Body of pancreas (tissue), 4 donors: ENCODE measurements at regions not wholly inside any gene's neighbourhood (a gene's known extent, or its start where the extent isn't known, plus 50 kb on each side); places are given as distances from the start of the nearest gene placed in this dataset.

Source experiments
- ATAC-seq: fragments of 150-250 bp; one replicate; pipeline ENCODE4 v1.9.1; 2016
- DNase-seq, 4 donors: peaks; one replicate each; pipeline ENCODE4 v3.0.0-alpha.2; 2019
- H3K27ac ChIP-seq, 4 donors: fragments of 200-600 bp; sonication (generic); 1 replicate in 3 of 4; 2 replicates in 1 of 4; pipeline versions ENCODE4 v1.5.1 to v1.6.1; 2016 to 2019; ENCODE audit warnings: mild to moderate bottlenecking in 1 of 4, mixed read lengths in 1 of 4, moderate library complexity in 1 of 4
- H3K27me3 ChIP-seq, 2 donors: fragments of 200-600 bp; sonication (generic); one replicate each; pipeline ENCODE4 v1.6.0; 2016; ENCODE audit warnings: mild to moderate bottlenecking in 1 of 2
- H3K36me3 ChIP-seq, 2 donors: fragments of 200-600 bp; sonication (generic); replicated peaks in 1 of 2; 2 replicates each; pipeline ENCODE4 v1.5.1; 2016; ENCODE audit warnings: low read depth in 2 of 2; ENCODE audit not compliant: insufficient read depth in 1 of 2
- H3K4me1 ChIP-seq: fragments of 200-600 bp; sonication (generic); one replicate; pipeline ENCODE4 v1.6.0; 2016
- H3K4me3 ChIP-seq, 2 donors: fragments of 200-600 bp; sonication (generic); 1 replicate in 1 of 2; 2 replicates in 1 of 2; pipeline ENCODE4 v1.5.1; 2016 to 2019
- H3K9me3 ChIP-seq, 3 donors: fragments of 200-600 bp; sonication (generic); 1 replicate in 2 of 3; 2 replicates in 1 of 3; pipeline ENCODE4 v1.5.1; 2016
- POLR2A ChIP-seq, 3 donors: fragments of 450-650 bp; IDR thresholded peaks; one replicate each; pipeline ENCODE4 v1.6.1; 2016; ENCODE audit warnings: antibody characterized with exemption in 3 of 3, mild to moderate bottlenecking in 2 of 3
- WGBS, 2 donors: methylation state at CpG; one replicate each; pipeline ENCODE4 v1.1.5; 2017; 5-methylcytosine and 5-hydroxymethylcytosine counted together
- intact Hi-C: fragments of 100-400 bp; cut with DNase I; formaldehyde crosslinking; loops from one replicate; pipeline ENCODE4 v1.15.1; 2023
- TF ChIP-seq, protein P1 (sequence below), 7 experiments: fragments of 450-650 bp in 4 of 7; fragments of 200-600 bp in 3 of 7; sonication (generic) in 3 of 7; IDR thresholded peaks; one replicate each; pipeline ENCODE4 v1.5.1; 2016 to 2019; ENCODE audit warnings: antibody characterized with exemption in 7 of 7

DNA sequence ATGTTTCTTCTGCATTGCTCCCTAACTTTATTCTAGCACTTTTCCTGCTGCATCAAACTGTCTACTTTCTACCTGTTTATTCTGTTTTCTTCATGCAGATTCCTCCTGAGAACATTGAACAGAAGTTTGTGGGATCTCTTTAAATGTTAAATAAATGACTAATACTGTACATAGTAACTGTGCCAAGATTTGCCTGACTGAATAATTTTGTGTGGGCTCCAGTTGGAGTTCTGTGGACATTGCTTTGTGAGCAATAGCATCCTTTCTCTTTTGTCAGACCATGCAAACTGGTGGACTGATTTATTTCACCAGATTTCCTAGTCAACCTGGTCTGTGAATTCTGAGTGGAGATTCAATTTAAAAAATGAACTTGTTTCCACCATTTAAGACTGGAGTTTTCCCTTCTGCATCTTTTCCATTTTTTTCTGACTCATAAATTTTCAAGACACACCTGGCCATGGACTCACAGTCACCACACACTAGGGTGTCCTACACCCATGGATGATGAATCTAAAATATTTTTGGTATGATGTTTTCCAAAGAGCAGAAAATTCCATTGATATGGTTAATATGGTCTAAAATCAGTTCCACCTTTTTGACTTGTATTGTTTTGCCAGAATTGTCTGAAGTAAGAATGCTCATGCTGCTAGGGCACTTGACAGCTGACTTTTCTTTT is 140.7 kb upstream of the SPAG17 start:
- H3K4me1 ChIP-seq = peaks cover 38% of the 10 kb centered on the region

DNA sequence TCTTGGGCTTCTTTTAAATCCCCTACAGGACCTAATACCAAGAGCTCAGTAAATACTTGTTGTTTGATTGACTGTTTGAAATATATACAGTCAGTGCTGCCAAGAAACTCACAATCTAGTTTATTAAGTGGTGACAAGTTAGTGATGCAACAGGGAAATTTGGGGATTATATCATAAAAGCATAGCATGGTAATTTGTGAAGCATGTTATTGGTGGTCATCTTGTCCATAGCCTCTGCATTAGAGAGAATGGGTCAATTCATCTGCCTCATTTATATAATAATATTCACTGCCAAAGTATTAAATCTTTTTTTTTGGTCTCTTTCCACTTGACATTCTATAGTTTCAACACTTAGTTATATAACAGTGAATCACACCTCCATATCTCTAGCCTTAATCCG is 138.2 kb upstream of the SPAG17 start:
- Histone ChIP-seq H3K36me3 (no peaks in the 10 kb centered on the region), H3K4me3 (no peak overlapping the region), H3K4me1 (peaks cover 38% of the 10 kb centered on the region), H3K9me3 (no peaks in the 10 kb centered on the region), H3K27ac (no peak overlapping the region), H3K27me3 (no peaks in the 10 kb centered on the region)
- intact Hi-C loops = no loop called here
- 0% methylated on average over 1 of the region's 1 CpG for WGBS, 2 donors
- no peak for TF ChIP-seq POLR2A (IDR thresholded peaks at IDR 0.05)
- DNase-seq (no peak), ATAC-seq (no peak)

More for the DNA sequence above, 140.7 kb upstream of the SPAG17 start:
- Histone ChIP-seq H3K36me3 (no peaks in the 10 kb centered on the region), H3K27me3 (no peaks in the 10 kb centered on the region), H3K4me3 (no peak overlapping the region), H3K27ac (no peak overlapping the region), H3K9me3 (no peaks in the 10 kb centered on the region)
- TF ChIP-seq, protein P1, sequence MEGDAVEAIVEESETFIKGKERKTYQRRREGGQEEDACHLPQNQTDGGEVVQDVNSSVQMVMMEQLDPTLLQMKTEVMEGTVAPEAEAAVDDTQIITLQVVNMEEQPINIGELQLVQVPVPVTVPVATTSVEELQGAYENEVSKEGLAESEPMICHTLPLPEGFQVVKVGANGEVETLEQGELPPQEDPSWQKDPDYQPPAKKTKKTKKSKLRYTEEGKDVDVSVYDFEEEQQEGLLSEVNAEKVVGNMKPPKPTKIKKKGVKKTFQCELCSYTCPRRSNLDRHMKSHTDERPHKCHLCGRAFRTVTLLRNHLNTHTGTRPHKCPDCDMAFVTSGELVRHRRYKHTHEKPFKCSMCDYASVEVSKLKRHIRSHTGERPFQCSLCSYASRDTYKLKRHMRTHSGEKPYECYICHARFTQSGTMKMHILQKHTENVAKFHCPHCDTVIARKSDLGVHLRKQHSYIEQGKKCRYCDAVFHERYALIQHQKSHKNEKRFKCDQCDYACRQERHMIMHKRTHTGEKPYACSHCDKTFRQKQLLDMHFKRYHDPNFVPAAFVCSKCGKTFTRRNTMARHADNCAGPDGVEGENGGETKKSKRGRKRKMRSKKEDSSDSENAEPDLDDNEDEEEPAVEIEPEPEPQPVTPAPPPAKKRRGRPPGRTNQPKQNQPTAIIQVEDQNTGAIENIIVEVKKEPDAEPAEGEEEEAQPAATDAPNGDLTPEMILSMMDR (IDR thresholded peaks at IDR 0.05) = no peak
- no peak for TF ChIP-seq POLR2A (IDR thresholded peaks at IDR 0.05)
- DNase-seq = no peak
- no peak for ATAC-seq
- intact Hi-C loops = no loop called here

DNA sequence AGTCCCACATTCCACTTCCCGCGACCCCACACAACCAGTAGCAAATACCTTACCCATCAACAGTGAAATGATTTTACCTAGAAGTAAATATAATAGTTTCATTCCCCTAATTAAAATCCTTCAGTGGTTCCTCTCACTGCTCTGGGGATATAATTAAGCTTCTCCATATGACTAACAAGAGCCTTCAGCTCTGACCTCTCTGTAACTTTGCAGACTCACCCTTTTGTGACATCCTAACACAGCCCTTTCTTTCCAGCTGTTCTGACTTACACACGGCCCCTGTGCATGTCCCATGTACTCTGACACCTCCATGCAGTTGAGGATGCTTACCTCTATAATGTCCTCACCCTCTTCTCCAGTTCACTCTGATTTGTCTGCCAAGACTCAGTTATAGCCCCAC is 137.3 kb upstream of the SPAG17 start:
- TF ChIP-seq, protein P1 (IDR thresholded peaks at IDR 0.05) = no peak
- no peak for TF ChIP-seq POLR2A (IDR thresholded peaks at IDR 0.05)
- intact Hi-C loops = no loop called here
- H3K4me3 ChIP-seq = no peak overlapping the region
- H3K9me3 ChIP-seq = no peaks in the 10 kb centered on the region
- peaks cover 30% of the 10 kb centered on the region for H3K4me1 ChIP-seq
- DNase-seq = no peak
- no peak for ATAC-seq
- no peak overlapping the region for H3K27ac ChIP-seq
- H3K27me3 ChIP-seq = no peaks in the 10 kb centered on the region
- 56 to 70% methylated on average over 3 of the region's 3 CpGs for WGBS, 2 donors
- H3K36me3 ChIP-seq = no peaks in the 10 kb centered on the region

DNA sequence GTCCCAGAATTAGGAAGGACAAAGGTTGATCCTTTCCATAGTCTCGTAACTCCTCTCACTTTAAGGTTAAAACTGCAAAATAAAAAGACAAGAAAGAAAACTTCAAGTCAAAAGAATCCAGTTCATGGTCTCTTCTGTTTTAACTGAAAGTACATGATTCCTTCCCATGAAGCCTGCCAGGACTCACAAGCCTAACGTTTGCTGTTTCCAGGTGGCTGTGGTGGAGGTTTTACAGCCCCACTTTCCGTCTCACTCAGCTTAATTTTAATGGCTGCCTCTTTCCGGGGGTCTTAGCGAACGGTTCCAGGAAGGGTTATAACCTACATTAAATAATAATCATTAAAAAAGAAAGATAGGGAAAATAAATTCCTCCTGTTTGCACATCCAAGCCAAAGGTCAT is 136.8 kb upstream of the SPAG17 start:
- DNase-seq (no peak), ATAC-seq (no peak)
- Histone ChIP-seq H3K36me3 (no peaks in the 10 kb centered on the region), H3K27ac (no peak overlapping the region), H3K27me3 (no peaks in the 10 kb centered on the region), H3K4me3 (no peak overlapping the region), H3K4me1 (peaks cover 26% of the 10 kb centered on the region), H3K9me3 (no peaks in the 10 kb centered on the region)
- intact Hi-C loops = no loop called here
- WGBS, 2 donors = 17 to 25% methylated on average over 6 of the region's 6 CpGs
- no peak for TF ChIP-seq POLR2A (IDR thresholded peaks at IDR 0.05)
- TF ChIP-seq, protein P1 (IDR thresholded peaks at IDR 0.05) = no peak

DNA sequence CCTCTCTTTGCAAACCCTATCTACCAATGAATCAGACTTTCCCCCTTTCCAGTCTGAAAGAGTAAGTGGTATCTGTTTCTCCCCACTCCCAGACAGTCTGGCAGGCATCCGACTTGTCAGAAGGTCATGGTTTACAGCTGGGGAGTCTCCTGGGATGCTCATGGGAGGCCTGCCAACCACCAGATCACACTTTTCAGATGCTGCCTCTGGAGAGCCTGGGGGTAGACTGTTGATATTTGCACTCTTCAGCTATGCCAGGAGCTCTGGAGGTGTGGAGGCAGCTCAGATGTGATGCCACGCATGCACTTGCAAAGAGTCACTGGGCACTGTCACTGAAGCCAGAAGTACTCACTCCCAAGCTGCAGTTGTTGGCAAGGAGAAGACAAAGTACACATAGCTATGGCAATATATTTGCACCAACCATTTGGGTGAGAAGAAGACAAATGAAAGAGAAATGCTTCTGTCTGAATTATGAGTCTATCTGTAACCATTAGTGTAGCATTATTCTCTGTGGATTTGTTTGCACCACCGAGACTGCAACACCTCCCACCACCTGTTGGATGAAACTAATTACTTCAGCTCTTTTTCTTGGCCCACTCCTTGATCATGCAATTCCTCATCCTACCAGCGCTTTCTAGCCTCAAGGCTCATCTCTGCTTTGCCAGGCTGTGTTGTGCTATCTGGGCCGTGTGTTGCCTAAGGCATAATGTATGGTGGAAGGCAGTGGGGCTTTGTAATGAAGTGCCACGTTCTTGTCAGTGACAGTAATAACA is 133.0 kb upstream of the SPAG17 start:
- 81 to 87% methylated on average over 6 of the region's 6 CpGs for WGBS, 2 donors
- H3K9me3 ChIP-seq = no peaks in the 10 kb centered on the region
- ATAC-seq = no peak
- peaks cover 14% of the 10 kb centered on the region for H3K4me1 ChIP-seq
- no peaks in the 10 kb centered on the region for H3K27me3 ChIP-seq
- H3K27ac ChIP-seq = no peak overlapping the region
- no peak for DNase-seq
- TF ChIP-seq, protein P1 (IDR thresholded peaks at IDR 0.05) = no peak
- no peak for TF ChIP-seq POLR2A (IDR thresholded peaks at IDR 0.05)
- intact Hi-C loops = no loop called here
- H3K4me3 ChIP-seq = no peak overlapping the region
- H3K36me3 ChIP-seq = no peaks in the 10 kb centered on the region
